GM20431 (cell line): ENCODE measurements at regions not wholly inside any gene's neighbourhood (a gene's known extent, or its start where the extent isn't known, plus 50 kb on each side); places are given as distances from the start of the nearest gene placed in this dataset.
"Not testable (repeated sequence)": the region's sequence is repeated elsewhere in the genome, so short reads cannot be mapped to it uniquely, and the experiment has no call there.

ENCODE experiments used
- in situ Hi-C: fragments of 300-500 bp; cut with MseI, MboI; formaldehyde crosslinking; loops from one replicate; pipeline ENCODE4 v1.15.0; 2020; ENCODE audit warnings: low sequenced_read_pairs; ENCODE audit not compliant: unreplicated experiment

GRCh38 chr5:93953442-93953841 lies 212.0 kb upstream of the POU5F2 start:
- in situ Hi-C loops, result no loop called here

- in situ Hi-C loops, result no loop called here
Observed at GRCh38 chr5:93941897-93942296, 200.5 kb upstream of the POU5F2 start.

GRCh38 chr5:93933269-93933668 lies 191.9 kb upstream of the POU5F2 start:
- in situ Hi-C loops, result not testable (repeated sequence)

- in situ Hi-C loops, result no loop called here
Observed at GRCh38 chr5:93930098-93930497, 188.7 kb upstream of the POU5F2 start.

- in situ Hi-C loops, result no loop called here
Observed at GRCh38 chr5:93929131-93929530, 187.7 kb upstream of the POU5F2 start.

- in situ Hi-C loops, result no loop called here
Observed at GRCh38 chr5:93926831-93927620, 185.6 kb upstream of the POU5F2 start.

GRCh38 chr5:93925321-93925720 lies 183.9 kb upstream of the POU5F2 start:
- in situ Hi-C loops, result no loop called here

- in situ Hi-C loops, result no loop called here
Observed at GRCh38 chr5:93924628-93925027, 183.2 kb upstream of the POU5F2 start.

- in situ Hi-C loops, result no loop called here
Observed at GRCh38 chr5:93922551-93922950, 181.2 kb upstream of the POU5F2 start.

GRCh38 chr5:93921001-93921400 lies 179.6 kb upstream of the POU5F2 start:
- in situ Hi-C loops, result no loop called here

- in situ Hi-C loops, result no loop called here
Observed at GRCh38 chr5:93916872-93917271, 175.5 kb upstream of the POU5F2 start.

GRCh38 chr5:93915142-93915553 lies 173.7 kb upstream of the POU5F2 start:
- in situ Hi-C loops, result no loop called here

- in situ Hi-C loops, result no loop called here
Observed at GRCh38 chr5:93911609-93912008, 170.2 kb upstream of the POU5F2 start.

- in situ Hi-C loops, result no loop called here
Observed at GRCh38 chr5:93909356-93909755, 168.0 kb upstream of the POU5F2 start.

GRCh38 chr5:93904917-93905316 lies 163.5 kb upstream of the POU5F2 start:
- in situ Hi-C loops, result no loop called here

- in situ Hi-C loops, result no loop called here
Observed at GRCh38 chr5:93902288-93902687, 160.9 kb upstream of the POU5F2 start.

GRCh38 chr5:93899026-93899600 lies 157.7 kb upstream of the POU5F2 start:
- in situ Hi-C loops, result no loop called here

- in situ Hi-C loops, result no loop called here
Observed at GRCh38 chr5:93894601-93895354, 153.4 kb upstream of the POU5F2 start.

GRCh38 chr5:93893075-93893474 lies 151.7 kb upstream of the POU5F2 start:
- in situ Hi-C loops, result no loop called here

- in situ Hi-C loops, result no loop called here
Observed at GRCh38 chr5:93892481-93892880, 151.1 kb upstream of the POU5F2 start.
